Mammary epithelial cell (primary cell): ENCODE measurements at regions not wholly inside any gene's neighbourhood (a gene's known extent, or its start where the extent isn't known, plus 50 kb on each side); places are given as distances from the start of the nearest gene placed in this dataset.

Experiments used
- EZH2 ChIP-seq: IDR thresholded peaks from 2 replicates; pipeline ENCODE4 v1.6.1; 2012; ENCODE audit warnings: low read length, inconsistent platforms, borderline replicate concordance
- TF ChIP-seq, protein P1 (sequence below), 2 donors: IDR thresholded peaks in 1 of 2; conservative IDR thresholded peaks in 1 of 2; 2 replicates each; pipeline ENCODE4 v1.5.1; 2011 to 2012; ENCODE audit warnings: inconsistent platforms in 2 of 2, low read length in 2 of 2, mild to moderate bottlenecking in 2 of 2, control low read depth in 1 of 2, low read depth in 1 of 2; ENCODE audit not compliant: insufficient read depth in 1 of 2; ENCODE audit errors: extremely low read depth in 1 of 2

- TF ChIP-seq, protein P1, sequence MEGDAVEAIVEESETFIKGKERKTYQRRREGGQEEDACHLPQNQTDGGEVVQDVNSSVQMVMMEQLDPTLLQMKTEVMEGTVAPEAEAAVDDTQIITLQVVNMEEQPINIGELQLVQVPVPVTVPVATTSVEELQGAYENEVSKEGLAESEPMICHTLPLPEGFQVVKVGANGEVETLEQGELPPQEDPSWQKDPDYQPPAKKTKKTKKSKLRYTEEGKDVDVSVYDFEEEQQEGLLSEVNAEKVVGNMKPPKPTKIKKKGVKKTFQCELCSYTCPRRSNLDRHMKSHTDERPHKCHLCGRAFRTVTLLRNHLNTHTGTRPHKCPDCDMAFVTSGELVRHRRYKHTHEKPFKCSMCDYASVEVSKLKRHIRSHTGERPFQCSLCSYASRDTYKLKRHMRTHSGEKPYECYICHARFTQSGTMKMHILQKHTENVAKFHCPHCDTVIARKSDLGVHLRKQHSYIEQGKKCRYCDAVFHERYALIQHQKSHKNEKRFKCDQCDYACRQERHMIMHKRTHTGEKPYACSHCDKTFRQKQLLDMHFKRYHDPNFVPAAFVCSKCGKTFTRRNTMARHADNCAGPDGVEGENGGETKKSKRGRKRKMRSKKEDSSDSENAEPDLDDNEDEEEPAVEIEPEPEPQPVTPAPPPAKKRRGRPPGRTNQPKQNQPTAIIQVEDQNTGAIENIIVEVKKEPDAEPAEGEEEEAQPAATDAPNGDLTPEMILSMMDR (conservative IDR thresholded peaks at IDR 0.05 in 1 of 2, IDR thresholded peaks at IDR 0.05 in 1 of 2; ENCODE audit: extremely low read depth in 1 of 2, insufficient read depth in 1 of 2, low read depth in 1 of 2, low read length in 2 of 2): no peak
- no peak for TF ChIP-seq EZH2
Observed at GRCh38 chr10:36736311-36736710, 389.1 kb upstream of the ANKRD30A start.
